Dendritic cell treated with granulocyte-macrophage colony-stimulating factor and Interleukin-4, amounts not matched to agents 40 ng/mL and 50 ng/mL, for 4 days (primary cell): ENCODE measurements at regions not wholly inside any gene's neighbourhood (a gene's known extent, or its start where the extent isn't known, plus 50 kb on each side); places are given as distances from the start of the nearest gene placed in this dataset.
"Not testable (repeated sequence)": the region's sequence is repeated elsewhere in the genome, so short reads cannot be mapped to it uniquely, and the experiment has no call there.

Experiments used
- H3K27ac Mint-ChIP-seq: one replicate; pipeline ENCODE4 v1.8.0; 2022; ENCODE audit warnings: mild to moderate bottlenecking, mixed read lengths
- H3K27me3 Mint-ChIP-seq: one replicate; pipeline ENCODE4 v1.8.0; 2022; ENCODE audit warnings: mild to moderate bottlenecking, mixed read lengths
- H3K36me3 Mint-ChIP-seq: one replicate; pipeline ENCODE4 v1.8.0; 2022; ENCODE audit warnings: low read depth, mixed read lengths
- H3K4me1 Mint-ChIP-seq: one replicate; pipeline ENCODE4 v1.8.0; 2022; ENCODE audit warnings: low read depth, mixed read lengths
- H3K4me3 Mint-ChIP-seq: one replicate; pipeline ENCODE4 v1.8.0; 2022; ENCODE audit warnings: mild to moderate bottlenecking, moderate library complexity, mixed read lengths
- H3K9me3 Mint-ChIP-seq: one replicate; pipeline ENCODE4 v1.8.0; 2022; ENCODE audit warnings: mixed read lengths
- intact Hi-C: fragments of 100-400 bp; cut with micrococcal nuclease; formaldehyde crosslinking; loops from one replicate; pipeline ENCODE4 v1.15.0; 2022

DNA sequence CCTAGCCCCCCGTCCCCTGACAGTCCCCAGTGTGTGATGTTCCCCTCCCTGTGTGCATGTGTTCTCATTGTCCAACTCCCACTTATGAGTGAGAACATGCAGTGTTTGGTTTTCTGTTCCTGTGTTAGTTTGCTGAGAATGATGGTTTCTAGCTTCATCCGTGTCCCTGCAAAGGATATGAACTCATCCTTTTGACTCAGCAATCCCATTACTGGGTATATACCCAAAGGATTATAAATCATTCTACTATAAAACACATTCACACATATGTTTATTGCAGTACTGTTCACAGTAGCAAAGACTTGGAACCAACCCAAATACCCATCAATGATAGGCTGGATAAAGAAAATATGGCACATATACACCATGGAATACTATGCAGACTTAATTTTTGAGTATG is 155.1 kb downstream of the SLITRK5 start:
- H3K9me3 Mint-ChIP-seq, H3K36me3 Mint-ChIP-seq, H3K4me3 Mint-ChIP-seq, H3K27ac Mint-ChIP-seq, H3K4me1 Mint-ChIP-seq, H3K27me3 Mint-ChIP-seq, intact Hi-C loops: not testable (repeated sequence)

DNA sequence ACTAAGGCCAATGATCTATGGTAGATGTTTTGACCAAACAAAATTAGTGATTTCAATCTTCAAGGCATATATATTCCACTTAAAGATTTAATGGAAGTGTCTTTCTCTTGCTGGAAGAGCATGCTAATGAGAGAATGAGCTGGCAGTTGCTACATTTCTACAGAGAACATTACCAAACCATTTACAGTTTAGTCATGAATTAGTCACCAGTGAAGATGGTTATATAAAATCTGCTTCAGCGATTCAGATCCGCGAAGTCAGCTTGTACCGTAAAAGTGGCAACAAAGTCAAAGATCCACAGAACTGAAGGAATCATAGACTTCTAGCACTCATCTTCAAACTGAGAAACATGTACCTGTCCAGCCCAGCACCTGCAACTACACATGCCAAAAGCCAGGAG is 156.3 kb downstream of the SLITRK5 start:
- Mint-ChIP-seq H3K4me3 (no peak overlapping the region), H3K27me3 (no peaks in the 10 kb centered on the region), H3K4me1 (no peaks in the 10 kb centered on the region), H3K27ac (no peak overlapping the region), H3K9me3 (no peaks in the 10 kb centered on the region), H3K36me3 (no peaks in the 10 kb centered on the region)
- intact Hi-C loops: no loop called here

DNA sequence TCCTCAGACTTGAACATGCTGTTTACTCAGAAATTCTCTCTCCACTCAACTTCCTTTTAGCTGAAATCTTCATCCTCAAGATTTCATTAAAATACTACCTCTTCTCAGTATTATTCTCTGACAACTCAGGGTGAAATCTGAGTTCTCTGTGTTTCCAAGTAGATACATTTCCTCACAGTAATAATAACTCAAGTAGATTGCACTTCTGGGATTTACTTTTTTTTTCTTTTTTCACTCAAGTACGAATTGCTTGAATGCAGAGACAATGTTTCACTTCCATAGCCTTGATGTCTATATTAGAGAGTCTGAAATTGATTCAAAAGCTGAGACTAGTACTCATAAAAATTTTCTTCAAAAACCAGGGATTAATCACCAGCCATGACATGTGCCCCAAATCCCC is 166.4 kb downstream of the SLITRK5 start:
- H3K27ac Mint-ChIP-seq: no peak overlapping the region
- H3K4me3 Mint-ChIP-seq: no peak overlapping the region
- intact Hi-C loops: no loop called here
- H3K36me3 Mint-ChIP-seq: no peaks in the 10 kb centered on the region
- H3K27me3 Mint-ChIP-seq: no peaks in the 10 kb centered on the region
- H3K9me3 Mint-ChIP-seq: peaks cover 23% of the 10 kb centered on the region
- H3K4me1 Mint-ChIP-seq: no peaks in the 10 kb centered on the region

- intact Hi-C loops: no loop called here
- Mint-ChIP-seq H3K27ac (no peak overlapping the region), H3K4me1 (no peaks in the 10 kb centered on the region)
These were observed 166.8 kb downstream of the SLITRK5 start for GRCh38 chr13:87837946-87838345.

GRCh38 chr13:87851410-87851809 is 180.2 kb downstream of the SLITRK5 start:
- H3K4me1 Mint-ChIP-seq: no peaks in the 10 kb centered on the region
- H3K9me3 Mint-ChIP-seq: peaks cover 22% of the 10 kb centered on the region
- H3K4me3 Mint-ChIP-seq: no peak overlapping the region
- H3K27ac Mint-ChIP-seq: no peak overlapping the region
- intact Hi-C loops: no loop called here
- no peaks in the 10 kb centered on the region for H3K36me3 Mint-ChIP-seq
- no peaks in the 10 kb centered on the region for H3K27me3 Mint-ChIP-seq

More at GRCh38 chr13:87837946-87838345, 166.8 kb downstream of the SLITRK5 start:
- Mint-ChIP-seq H3K27me3 (no peaks in the 10 kb centered on the region), H3K9me3 (peaks cover 23% of the 10 kb centered on the region), H3K36me3 (no peaks in the 10 kb centered on the region), H3K4me3 (no peak overlapping the region)

GRCh38 chr13:87855553-87855952 is 184.4 kb downstream of the SLITRK5 start:
- peaks cover 22% of the 10 kb centered on the region for H3K9me3 Mint-ChIP-seq
- H3K36me3 Mint-ChIP-seq: no peaks in the 10 kb centered on the region
- H3K27me3 Mint-ChIP-seq: no peaks in the 10 kb centered on the region
- H3K4me1 Mint-ChIP-seq: no peaks in the 10 kb centered on the region
- intact Hi-C loops: no loop called here
- H3K27ac Mint-ChIP-seq: no peak overlapping the region
- no peak overlapping the region for H3K4me3 Mint-ChIP-seq

- Mint-ChIP-seq H3K4me3 (no peak overlapping the region), H3K27ac (no peak overlapping the region), H3K36me3 (no peaks in the 10 kb centered on the region), H3K27me3 (no peaks in the 10 kb centered on the region), H3K4me1 (no peaks in the 10 kb centered on the region), H3K9me3 (peaks cover under 1% of the 10 kb centered on the region)
- intact Hi-C loops: no loop called here
These were observed 188.1 kb downstream of the SLITRK5 start for GRCh38 chr13:87859261-87859660.

DNA sequence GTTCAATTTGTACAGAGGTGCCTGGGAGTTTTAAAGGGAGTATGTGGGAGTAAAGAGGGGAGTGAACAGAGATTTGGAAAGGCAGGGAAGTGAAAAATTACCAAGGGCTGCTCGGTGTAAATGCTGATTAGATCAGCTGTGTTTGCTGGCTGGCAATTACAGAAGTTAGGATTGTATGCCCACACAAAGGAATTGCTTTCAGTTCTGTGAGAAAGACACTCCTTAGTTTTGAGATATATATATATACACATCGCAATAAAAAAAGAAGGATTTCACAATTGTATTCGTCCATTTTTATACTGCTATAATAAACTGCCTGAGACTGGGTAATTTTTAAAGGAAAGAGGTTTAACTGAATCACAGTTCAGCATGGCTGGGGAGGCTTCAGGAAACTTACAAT is 196.3 kb downstream of the SLITRK5 start:
- intact Hi-C loops: no loop called here

GRCh38 chr13:87868731-87869130 is 197.6 kb downstream of the SLITRK5 start:
- peaks cover 23% of the 10 kb centered on the region for H3K9me3 Mint-ChIP-seq
- H3K27me3 Mint-ChIP-seq: no peaks in the 10 kb centered on the region
- no peak overlapping the region for H3K4me3 Mint-ChIP-seq
- intact Hi-C loops: no loop called here
- no peaks in the 10 kb centered on the region for H3K4me1 Mint-ChIP-seq
- no peak overlapping the region for H3K27ac Mint-ChIP-seq
- no peaks in the 10 kb centered on the region for H3K36me3 Mint-ChIP-seq

More for the DNA sequence above, 196.3 kb downstream of the SLITRK5 start:
- Mint-ChIP-seq H3K27me3 (no peaks in the 10 kb centered on the region), H3K27ac (no peak overlapping the region), H3K4me3 (no peak overlapping the region), H3K36me3 (no peaks in the 10 kb centered on the region), H3K4me1 (no peaks in the 10 kb centered on the region), H3K9me3 (peaks cover 14% of the 10 kb centered on the region)

GRCh38 chr13:87872813-87873212 is 201.6 kb downstream of the SLITRK5 start:
- no peaks in the 10 kb centered on the region for H3K4me1 Mint-ChIP-seq
- no peaks in the 10 kb centered on the region for H3K36me3 Mint-ChIP-seq
- peaks cover 13% of the 10 kb centered on the region for H3K9me3 Mint-ChIP-seq
- no peaks in the 10 kb centered on the region for H3K27me3 Mint-ChIP-seq
- no peak overlapping the region for H3K27ac Mint-ChIP-seq
- intact Hi-C loops: no loop called here
- H3K4me3 Mint-ChIP-seq: no peak overlapping the region

DNA sequence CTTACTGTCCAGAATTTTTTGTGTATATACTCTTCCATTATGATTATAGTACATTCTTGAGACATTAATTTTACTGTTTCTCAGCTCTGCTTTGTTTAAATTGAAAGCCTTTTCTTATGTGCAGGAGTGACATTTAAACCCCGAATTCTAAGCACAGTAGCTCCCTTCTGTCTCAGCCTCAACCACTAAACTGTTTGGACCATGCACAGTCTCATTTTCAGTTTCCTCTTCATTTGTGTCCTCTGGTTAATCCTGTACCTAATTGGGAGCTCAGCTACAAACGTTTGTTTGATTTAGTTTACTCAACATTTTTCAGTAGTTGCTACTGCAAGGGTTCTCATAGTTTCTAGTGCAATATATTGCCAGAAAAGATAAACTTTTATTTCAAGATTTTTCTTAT is 206.3 kb downstream of the SLITRK5 start:
- H3K36me3 Mint-ChIP-seq: no peaks in the 10 kb centered on the region
- intact Hi-C loops: no loop called here
- H3K27me3 Mint-ChIP-seq: no peaks in the 10 kb centered on the region
- no peak overlapping the region for H3K27ac Mint-ChIP-seq
- no peaks in the 10 kb centered on the region for H3K4me1 Mint-ChIP-seq
- H3K9me3 Mint-ChIP-seq: peaks cover 8% of the 10 kb centered on the region
- H3K4me3 Mint-ChIP-seq: no peak overlapping the region

GRCh38 chr13:87878706-87879105 is 207.5 kb downstream of the SLITRK5 start:
- H3K27ac Mint-ChIP-seq: no peak overlapping the region
- no peaks in the 10 kb centered on the region for H3K9me3 Mint-ChIP-seq
- no peaks in the 10 kb centered on the region for H3K27me3 Mint-ChIP-seq
- H3K4me1 Mint-ChIP-seq: no peaks in the 10 kb centered on the region
- intact Hi-C loops: no loop called here
- H3K36me3 Mint-ChIP-seq: no peaks in the 10 kb centered on the region
- H3K4me3 Mint-ChIP-seq: no peak overlapping the region

- Mint-ChIP-seq H3K9me3 (no peaks in the 10 kb centered on the region), H3K4me1 (no peaks in the 10 kb centered on the region), H3K4me3 (no peak overlapping the region), H3K27me3 (no peaks in the 10 kb centered on the region), H3K36me3 (no peaks in the 10 kb centered on the region), H3K27ac (no peak overlapping the region)
- intact Hi-C loops: no loop called here
These were observed 213.7 kb downstream of the SLITRK5 start for GRCh38 chr13:87884884-87885283.

- intact Hi-C loops: no loop called here
- Mint-ChIP-seq H3K27ac (no peak overlapping the region), H3K36me3 (no peaks in the 10 kb centered on the region), H3K4me1 (no peaks in the 10 kb centered on the region), H3K27me3 (peaks cover 5% of the 10 kb centered on the region), H3K9me3 (no peaks in the 10 kb centered on the region), H3K4me3 (no peak overlapping the region)
These were observed 216.4 kb downstream of the SLITRK5 start for GRCh38 chr13:87887459-87888123.

- no peak overlapping the region for H3K27ac Mint-ChIP-seq
- no peaks in the 10 kb centered on the region for H3K36me3 Mint-ChIP-seq
- no peaks in the 10 kb centered on the region for H3K9me3 Mint-ChIP-seq
- H3K27me3 Mint-ChIP-seq: peaks cover 5% of the 10 kb centered on the region
- intact Hi-C loops: no loop called here
- no peak overlapping the region for H3K4me3 Mint-ChIP-seq
- H3K4me1 Mint-ChIP-seq: peaks cover 4% of the 10 kb centered on the region
These were observed 218.1 kb downstream of the SLITRK5 start for GRCh38 chr13:87889254-87889653.
